Activated B cell treated with CpG ODN at 0.5 μM for 24 hours (primary cell): ENCODE measurements at regions not wholly inside any gene's neighbourhood (a gene's known extent, or its start where the extent isn't known, plus 50 kb on each side); places are given as distances from the start of the nearest gene placed in this dataset.

ENCODE experiments used
- ATAC-seq: fragments of 200-7000 bp; cut with Tn5 transposase; one replicate; pipeline ENCODE4 v1.10.0; 2021; ENCODE audit warnings: low read depth, mild to moderate bottlenecking, moderate library complexity
- CTCF ChIA-PET: fragments of 350-600 bp; sonication (Branson Sonifier 250); formaldehyde crosslinking; loops from one replicate; lab custom pipeline; 2021; ENCODE audit warnings: antibody characterized with exemption; lab: Charles Lee
- POLR2A ChIA-PET: fragments of 350-600 bp; sonication (Branson Sonifier 250); formaldehyde crosslinking; loops from one replicate; lab custom pipeline; 2021; ENCODE audit warnings: antibody characterized with exemption; lab: Charles Lee
- DNase-seq: peaks from one replicate; pipeline ENCODE4 v3.0.0; 2022
- H3K27ac Mint-ChIP-seq: one replicate; pipeline ENCODE4 v1.8.0; 2020; ENCODE audit warnings: mixed read lengths
- H3K27me3 Mint-ChIP-seq: one replicate; pipeline ENCODE4 v1.8.0; 2021; ENCODE audit warnings: mixed read lengths
- H3K36me3 Mint-ChIP-seq: one replicate; pipeline ENCODE4 v1.8.0; 2021; ENCODE audit warnings: low read depth, mixed read lengths
- H3K4me1 Mint-ChIP-seq: one replicate; pipeline ENCODE4 v1.8.0; 2021; ENCODE audit warnings: mixed read lengths
- H3K4me3 Mint-ChIP-seq: one replicate; pipeline ENCODE4 v1.8.0; 2020; ENCODE audit warnings: mild to moderate bottlenecking, mixed read lengths
- H3K9me3 Mint-ChIP-seq: one replicate; pipeline ENCODE4 v1.8.0; 2020; ENCODE audit warnings: mixed read lengths
- CTCF ChIP-seq: fragments of 200-600 bp; IDR thresholded peaks from one replicate; pipeline ENCODE4 v1.8.0; 2022; ENCODE audit warnings: antibody characterized with exemption, mild to moderate bottlenecking
- intact Hi-C: fragments of 100-400 bp; cut with micrococcal nuclease; formaldehyde crosslinking; loops from one replicate; pipeline ENCODE4 v1.15.1; 2024

GRCh38 chr11:82225930-82226329 lies 507.7 kb downstream of the FAM181B start:
- CTCF ChIA-PET = no interaction called here
- no peaks in the 10 kb centered on the region for H3K36me3 Mint-ChIP-seq
- POLR2A ChIA-PET = no interaction called here

DNA sequence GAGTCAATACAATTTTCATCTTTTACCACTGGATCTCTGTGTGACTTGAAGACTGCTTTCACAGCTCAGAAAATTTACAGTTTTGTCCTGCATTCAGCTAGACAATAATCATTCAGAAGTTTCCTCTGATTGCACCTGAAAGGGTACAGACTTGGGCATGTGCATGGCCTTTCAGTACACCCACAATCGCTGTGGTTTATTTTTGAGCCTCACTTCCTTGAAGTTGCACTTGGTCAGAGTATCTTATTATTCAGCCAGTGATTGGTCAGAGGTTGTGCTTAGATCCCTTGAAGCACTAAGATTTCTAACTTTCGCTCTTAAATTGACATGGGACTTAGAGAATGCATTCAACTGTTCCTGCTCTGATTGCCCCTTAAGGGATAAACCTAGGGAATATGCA lies 508.2 kb downstream of the FAM181B start:
- intact Hi-C loops = no loop called here
- ChIA-PET POLR2A (no interaction called here), CTCF (no interaction called here)

More at GRCh38 chr11:82225930-82226329, 507.7 kb downstream of the FAM181B start:
- Mint-ChIP-seq H3K4me3 (no peak overlapping the region), H3K27me3 (no peaks in the 10 kb centered on the region), H3K27ac (no peak overlapping the region), H3K9me3 (peaks cover 2% of the 10 kb centered on the region), H3K4me1 (no peaks in the 10 kb centered on the region)
- ATAC-seq (no peak), DNase-seq (no peak)
- no peak for TF ChIP-seq CTCF
- intact Hi-C loops = no loop called here

GRCh38 chr11:82216927-82217570 lies 516.6 kb downstream of the FAM181B start:
- Mint-ChIP-seq H3K36me3 (no peaks in the 10 kb centered on the region), H3K4me3 (no peak overlapping the region), H3K27me3 (no peaks in the 10 kb centered on the region), H3K4me1 (no peaks in the 10 kb centered on the region), H3K27ac (no peak overlapping the region), H3K9me3 (no peaks in the 10 kb centered on the region)
- no peak for TF ChIP-seq CTCF
- DNase-seq (no peak), ATAC-seq (no peak)
- ChIA-PET CTCF (no interaction called here), POLR2A (no interaction called here)
- intact Hi-C loops = no loop called here

More for the DNA sequence above, 508.2 kb downstream of the FAM181B start:
- Mint-ChIP-seq H3K36me3 (no peaks in the 10 kb centered on the region), H3K4me3 (no peak overlapping the region), H3K27me3 (no peaks in the 10 kb centered on the region), H3K4me1 (no peaks in the 10 kb centered on the region), H3K27ac (no peak overlapping the region), H3K9me3 (peaks cover 2% of the 10 kb centered on the region)
- no peak for TF ChIP-seq CTCF
- ATAC-seq (no peak), DNase-seq (no peak)

DNA sequence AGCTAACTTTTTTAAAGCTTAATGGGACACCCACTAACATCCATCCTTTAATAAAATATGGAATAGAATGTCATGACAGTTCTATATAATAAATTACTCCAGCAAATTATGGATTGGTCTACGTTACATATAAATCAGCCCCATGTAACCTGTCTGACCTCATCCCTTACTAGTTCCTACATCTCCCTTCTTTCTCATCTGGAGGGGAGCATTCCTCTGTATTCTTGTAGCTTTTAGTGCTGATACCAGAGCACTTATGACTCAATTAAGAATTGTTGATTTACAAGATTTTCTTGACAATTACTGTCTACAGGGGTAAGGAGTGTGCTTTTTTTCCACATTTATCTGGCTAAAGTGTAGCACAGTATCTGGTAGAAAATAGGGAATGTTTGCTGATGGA lies 523.7 kb downstream of the FAM181B start:
- Mint-ChIP-seq H3K4me3 (no peak overlapping the region), H3K4me1 (no peaks in the 10 kb centered on the region), H3K36me3 (no peaks in the 10 kb centered on the region), H3K27me3 (no peaks in the 10 kb centered on the region), H3K27ac (no peak overlapping the region), H3K9me3 (no peaks in the 10 kb centered on the region)
- DNase-seq (no peak), ATAC-seq (no peak)
- TF ChIP-seq CTCF = no peak
- intact Hi-C loops = no loop called here
- CTCF ChIA-PET = no interaction called here
- POLR2A ChIA-PET = no interaction called here

- ChIA-PET CTCF (no interaction called here), POLR2A (no interaction called here)
- H3K9me3 Mint-ChIP-seq = no peaks in the 10 kb centered on the region
- H3K36me3 Mint-ChIP-seq = no peaks in the 10 kb centered on the region
- ATAC-seq (no peak), DNase-seq (no peak)
- H3K4me3 Mint-ChIP-seq = no peak overlapping the region
- TF ChIP-seq CTCF = no peak
- intact Hi-C loops = no loop called here
- H3K4me1 Mint-ChIP-seq = no peaks in the 10 kb centered on the region
- H3K27me3 Mint-ChIP-seq = no peaks in the 10 kb centered on the region
- H3K27ac Mint-ChIP-seq = no peak overlapping the region
Measured at GRCh38 chr11:82195283-82195682, 538.4 kb downstream of the FAM181B start.
